Stimulated activated CD8-positive, alpha-beta memory T cell treated with anti-CD3 and anti-CD28 coated beads, Interleukin-7, amount 100 ng/mL, for 48 hours (primary cell): ENCODE measurements at regions not wholly inside any gene's neighbourhood (a gene's known extent, or its start where the extent isn't known, plus 50 kb on each side); places are given as distances from the start of the nearest gene placed in this dataset.

ENCODE experiments used
- DNase-seq, 2 donors: peaks; one replicate each; pipeline ENCODE4 v3.0.0-alpha.2; 2020; ENCODE audit warnings: low read depth in 1 of 2; ENCODE audit errors: extremely low read depth in 1 of 2

GRCh38 chr1:117798550-117798949 is 130.9 kb downstream of the GDAP2 start:
- DNase-seq, result no peak

- no peak for DNase-seq
These were observed 126.7 kb downstream of the GDAP2 start for GRCh38 chr1:117802531-117803257.

GRCh38 chr1:117803318-117803717 is 126.1 kb downstream of the GDAP2 start:
- DNase-seq, result no peak

GRCh38 chr1:117809764-117810163 is 119.7 kb downstream of the GDAP2 start:
- DNase-seq, result no peak

- DNase-seq, result no peak
These were observed 118.9 kb downstream of the GDAP2 start for GRCh38 chr1:117810553-117810952.

- DNase-seq, result no peak
These were observed 116.4 kb downstream of the GDAP2 start for GRCh38 chr1:117812869-117813511.
